ENCODE measurements at regions not wholly inside any gene's neighbourhood (a gene's known extent, or its start where the extent isn't known, plus 50 kb on each side); places are given as distances from the start of the nearest gene placed in this dataset.

GRCh38 chr7:22631730-22632129 is 95.3 kb upstream of the IL6 start:
- ChIA-PET CTCF (interaction anchor here (0.6 kb wide), 1 partner anchor 639 kb away, joined by 3 read pairs; no protein-coding TSS in a partner anchor), POLR2A (ENCODE audit: low non-redundant PET) (no interaction called here)
- no peak for DNase-seq (ENCODE audit: low spot score)

GRCh38 chr7:22630069-22630468 is 96.9 kb upstream of the IL6 start:
- no peak for DNase-seq (ENCODE audit: low spot score)
- no peak for TF ChIP-seq CTCF (conservative IDR thresholded peaks at IDR 0.05; ENCODE audit: low read depth)
- ChIA-PET POLR2A (ENCODE audit: low non-redundant PET) (no interaction called here), CTCF (interaction anchor here (0.7 to 1.0 kb wide), 2 partner anchors 23 to 70 kb away, joined by 3 read pairs; no protein-coding TSS in a partner anchor)
- no peak overlapping the region for H3K27ac ChIP-seq

More at GRCh38 chr7:22631730-22632129, 95.3 kb upstream of the IL6 start:
- H3K27ac ChIP-seq: no peak overlapping the region
- no peak for TF ChIP-seq CTCF (conservative IDR thresholded peaks at IDR 0.05; ENCODE audit: low read depth)

GRCh38 chr7:22629056-22629455 is 97.9 kb upstream of the IL6 start:
- ChIA-PET POLR2A (ENCODE audit: low non-redundant PET) (no interaction called here), CTCF (no interaction called here)
- no peak for TF ChIP-seq CTCF (conservative IDR thresholded peaks at IDR 0.05; ENCODE audit: low read depth)
- no peak overlapping the region for H3K27ac ChIP-seq
- DNase-seq (ENCODE audit: low spot score): no peak

- DNase-seq (ENCODE audit: low spot score): no peak
- CTCF ChIA-PET: no interaction called here
- no peak overlapping the region for H3K27ac ChIP-seq
- POLR2A ChIA-PET (ENCODE audit: low non-redundant PET): no interaction called here
- TF ChIP-seq CTCF (conservative IDR thresholded peaks at IDR 0.05; ENCODE audit: low read depth): no peak
Observed at GRCh38 chr7:22628112-22628511, 98.9 kb upstream of the IL6 start.

GRCh38 chr7:22627136-22627535 is 99.9 kb upstream of the IL6 start:
- H3K27ac ChIP-seq: no peak overlapping the region
- ChIA-PET POLR2A (ENCODE audit: low non-redundant PET) (no interaction called here), CTCF (no interaction called here)
- DNase-seq (ENCODE audit: low spot score): no peak
- no peak for TF ChIP-seq CTCF (conservative IDR thresholded peaks at IDR 0.05; ENCODE audit: low read depth)

GRCh38 chr7:22625251-22625650 is 101.7 kb upstream of the IL6 start:
- no peak for TF ChIP-seq CTCF (conservative IDR thresholded peaks at IDR 0.05; ENCODE audit: low read depth)
- no peak overlapping the region for H3K27ac ChIP-seq
- no peak for DNase-seq (ENCODE audit: low spot score)
- ChIA-PET CTCF (no interaction called here), POLR2A (ENCODE audit: low non-redundant PET) (no interaction called here)

- no peak for TF ChIP-seq CTCF (conservative IDR thresholded peaks at IDR 0.05; ENCODE audit: low read depth)
- no peak overlapping the region for H3K27ac ChIP-seq
- CTCF ChIA-PET: no interaction called here
- DNase-seq (ENCODE audit: low spot score): no peak
- POLR2A ChIA-PET (ENCODE audit: low non-redundant PET): no interaction called here
Observed at GRCh38 chr7:22624781-22625180, 102.2 kb upstream of the IL6 start.

Data from RWPE1 (cell line).